ENCODE measurements at regions not wholly inside any gene's neighbourhood (a gene's known extent, or its start where the extent isn't known, plus 50 kb on each side); places are given as distances from the start of the nearest gene placed in this dataset.
"Not testable (repeated sequence)": the region's sequence is repeated elsewhere in the genome, so short reads cannot be mapped to it uniquely, and the experiment has no call there.

DNA sequence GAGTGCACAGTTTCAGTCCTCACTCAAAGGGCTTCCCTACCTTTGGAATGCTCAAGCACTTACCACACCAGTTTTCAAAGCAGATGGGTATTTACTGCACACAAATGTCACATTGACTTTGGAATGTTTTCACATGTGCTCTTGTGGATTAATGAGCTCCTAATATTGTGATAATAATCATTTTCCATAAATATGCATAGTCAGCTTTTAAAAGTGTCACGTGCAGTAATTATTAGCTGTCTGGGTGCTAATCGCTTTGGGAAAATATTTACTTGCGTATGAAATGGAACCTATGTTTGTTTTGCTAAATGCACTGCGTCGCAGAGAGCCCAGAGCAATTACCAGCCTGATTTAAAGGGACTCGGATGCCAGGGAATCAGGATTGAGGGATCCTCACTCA, 229.3 kb downstream of the SMAD2 start:
- Histone ChIP-seq H3K9me3 (ENCODE audit: low read length) (no peaks in the 10 kb centered on the region), H4K20me1 (ENCODE audit: insufficient read depth, low read length) (no peaks in the 10 kb centered on the region), H3K79me2 (ENCODE audit: insufficient read depth, low read depth, low read length) (no peaks in the 10 kb centered on the region), H3K9me2 (ENCODE audit: insufficient read depth, low read length) (no peaks in the 10 kb centered on the region), H3K27ac (ENCODE audit: low read depth, low read length, poor library complexity, severe bottlenecking) (no peak overlapping the region), H2AFZ (ENCODE audit: low read length) (no peak overlapping the region), H3K4me2 (ENCODE audit: low read length) (no peak overlapping the region), H3K4me1 (ENCODE audit: insufficient read depth, low read length, poor library complexity, severe bottlenecking) (no peaks in the 10 kb centered on the region), H3K36me3 (ENCODE audit: insufficient read depth, low read length) (no peaks in the 10 kb centered on the region), H3K4me3 (ENCODE audit: low read depth, low read length, poor library complexity, severe bottlenecking) (no peak overlapping the region)
- ChIA-PET CTCF (ENCODE audit: unreplicated experiment) (no interaction called here), POLR2A (no interaction called here)
- DNase-seq (ENCODE audit: low spot score), result no peak
- TF ChIP-seq CTCF (conservative IDR thresholded peaks at IDR 0.05; ENCODE audit: low read length) (no peak), EZH2phosphoT487 (IDR thresholded peaks at IDR 0.05; ENCODE audit: borderline replicate concordance, low read depth, low read length) (no peak)
- intact Hi-C loops (cut with micrococcal nuclease; ENCODE audit: unreplicated experiment), result no loop called here
- BruUV-seq (replicated peaks), result no TSS peak

DNA sequence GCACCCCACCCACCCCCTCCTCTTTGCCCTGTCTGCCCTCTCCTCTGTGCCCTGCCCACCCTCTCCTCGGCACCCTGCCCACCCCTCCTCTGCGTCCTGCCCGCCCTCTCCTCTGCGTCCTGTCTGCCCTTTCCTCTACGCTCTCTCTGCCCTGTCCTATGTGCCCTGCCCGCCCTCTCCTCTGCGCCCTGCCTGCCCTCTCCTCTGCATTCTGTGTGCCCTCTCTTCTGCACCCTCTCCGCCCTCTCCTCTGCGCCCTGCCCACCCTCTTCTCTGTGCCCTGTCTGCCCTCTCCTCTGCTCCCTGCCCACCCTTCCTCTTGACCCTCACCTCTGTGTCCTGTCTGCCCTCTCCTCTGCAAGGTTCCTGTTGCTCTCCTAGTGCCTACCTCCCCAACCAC, 233.6 kb downstream of the SMAD2 start:
- no peaks in the 10 kb centered on the region for H3K79me2 ChIP-seq (ENCODE audit: insufficient read depth, low read depth, low read length)
- no TSS peak for BruUV-seq (replicated peaks)
- no peak for TF ChIP-seq EZH2phosphoT487 (IDR thresholded peaks at IDR 0.05; ENCODE audit: borderline replicate concordance, low read depth, low read length)
- no peak for TF ChIP-seq CTCF (conservative IDR thresholded peaks at IDR 0.05; ENCODE audit: low read length)
- no peak for DNase-seq (ENCODE audit: low spot score)
- no peaks in the 10 kb centered on the region for H4K20me1 ChIP-seq (ENCODE audit: insufficient read depth, low read length)
- H3K36me3 ChIP-seq (ENCODE audit: insufficient read depth, low read length), result no peaks in the 10 kb centered on the region
- intact Hi-C loops (cut with micrococcal nuclease; ENCODE audit: unreplicated experiment), result no loop called here
- H3K9me3 ChIP-seq (ENCODE audit: low read length), result no peaks in the 10 kb centered on the region
- no peak overlapping the region for H3K27ac ChIP-seq (ENCODE audit: low read depth, low read length, poor library complexity, severe bottlenecking)
- no peak overlapping the region for H2AFZ ChIP-seq (ENCODE audit: low read length)
- H3K4me1 ChIP-seq (ENCODE audit: insufficient read depth, low read length, poor library complexity, severe bottlenecking), result no peaks in the 10 kb centered on the region
- ChIA-PET CTCF (ENCODE audit: unreplicated experiment) (no interaction called here), POLR2A (no interaction called here)
- no peak overlapping the region for H3K4me3 ChIP-seq (ENCODE audit: low read depth, low read length, poor library complexity, severe bottlenecking)
- H3K4me2 ChIP-seq (ENCODE audit: low read length), result no peak overlapping the region
- H3K9me2 ChIP-seq (ENCODE audit: insufficient read depth, low read length), result no peaks in the 10 kb centered on the region

- H3K4me2 ChIP-seq (ENCODE audit: low read length), result no peak overlapping the region
- CTCF ChIA-PET (ENCODE audit: unreplicated experiment), result no interaction called here
Observed at GRCh38 chr18:47691611-47692010, 238.8 kb downstream of the SMAD2 start.

GRCh38 chr18:47690778-47691177, 239.7 kb downstream of the SMAD2 start:
- intact Hi-C loops (cut with micrococcal nuclease; ENCODE audit: unreplicated experiment); DNase-seq (ENCODE audit: low spot score): not testable (repeated sequence)

More at GRCh38 chr18:47691611-47692010, 238.8 kb downstream of the SMAD2 start:
- Histone ChIP-seq H3K79me2 (ENCODE audit: insufficient read depth, low read depth, low read length) (no peaks in the 10 kb centered on the region), H3K4me3 (ENCODE audit: low read depth, low read length, poor library complexity, severe bottlenecking) (no peak overlapping the region), H3K4me1 (ENCODE audit: insufficient read depth, low read length, poor library complexity, severe bottlenecking) (no peaks in the 10 kb centered on the region), H3K36me3 (ENCODE audit: insufficient read depth, low read length) (no peaks in the 10 kb centered on the region), H2AFZ (ENCODE audit: low read length) (no peak overlapping the region), H3K27ac (ENCODE audit: low read depth, low read length, poor library complexity, severe bottlenecking) (no peak overlapping the region), H4K20me1 (ENCODE audit: insufficient read depth, low read length) (no peaks in the 10 kb centered on the region), H3K9me3 (ENCODE audit: low read length) (no peaks in the 10 kb centered on the region), H3K9me2 (ENCODE audit: insufficient read depth, low read length) (no peaks in the 10 kb centered on the region)
- intact Hi-C loops (cut with micrococcal nuclease; ENCODE audit: unreplicated experiment), result no loop called here
- POLR2A ChIA-PET, result no interaction called here
- no peak for DNase-seq (ENCODE audit: low spot score)
- no peak for TF ChIP-seq EZH2phosphoT487 (IDR thresholded peaks at IDR 0.05; ENCODE audit: borderline replicate concordance, low read depth, low read length)
- TF ChIP-seq CTCF (conservative IDR thresholded peaks at IDR 0.05; ENCODE audit: low read length), result no peak
- no TSS peak for BruUV-seq (replicated peaks)

More at GRCh38 chr18:47690778-47691177, 239.7 kb downstream of the SMAD2 start:
- H3K9me3 ChIP-seq (ENCODE audit: low read length); H3K4me2 ChIP-seq (ENCODE audit: low read length); H3K79me2 ChIP-seq (ENCODE audit: insufficient read depth, low read depth, low read length); H3K4me1 ChIP-seq (ENCODE audit: insufficient read depth, low read length, poor library complexity, severe bottlenecking); H3K9me2 ChIP-seq (ENCODE audit: insufficient read depth, low read length); H3K4me3 ChIP-seq (ENCODE audit: low read depth, low read length, poor library complexity, severe bottlenecking); BruUV-seq (replicated peaks); H4K20me1 ChIP-seq (ENCODE audit: insufficient read depth, low read length); POLR2A ChIA-PET; CTCF ChIA-PET (ENCODE audit: unreplicated experiment); H2AFZ ChIP-seq (ENCODE audit: low read length); H3K36me3 ChIP-seq (ENCODE audit: insufficient read depth, low read length); H3K27ac ChIP-seq (ENCODE audit: low read depth, low read length, poor library complexity, severe bottlenecking): not testable (repeated sequence)
